ENCODE measurements at regions not wholly inside any gene's neighbourhood (a gene's known extent, or its start where the extent isn't known, plus 50 kb on each side); places are given as distances from the start of the nearest gene placed in this dataset.

DNA sequence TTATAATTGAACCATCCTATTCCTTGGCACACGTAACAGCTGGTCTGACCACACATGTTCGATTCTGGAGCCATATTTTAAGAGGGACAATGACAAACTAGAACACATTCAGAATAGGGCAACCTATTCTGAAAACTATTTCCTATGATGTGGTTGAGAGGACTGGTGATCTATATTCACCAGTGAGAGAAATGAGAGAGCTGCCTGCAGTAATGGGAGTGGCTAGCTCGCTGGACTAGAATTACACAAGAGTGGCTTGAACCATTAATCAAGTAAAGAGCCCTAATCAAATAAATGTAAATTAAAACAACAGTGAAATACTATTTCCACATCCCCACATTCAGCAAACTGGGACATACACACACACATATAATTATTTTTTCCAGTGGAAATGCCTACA, 55.3 kb upstream of the LY86 start:
- DNase-seq = no peak

DNA sequence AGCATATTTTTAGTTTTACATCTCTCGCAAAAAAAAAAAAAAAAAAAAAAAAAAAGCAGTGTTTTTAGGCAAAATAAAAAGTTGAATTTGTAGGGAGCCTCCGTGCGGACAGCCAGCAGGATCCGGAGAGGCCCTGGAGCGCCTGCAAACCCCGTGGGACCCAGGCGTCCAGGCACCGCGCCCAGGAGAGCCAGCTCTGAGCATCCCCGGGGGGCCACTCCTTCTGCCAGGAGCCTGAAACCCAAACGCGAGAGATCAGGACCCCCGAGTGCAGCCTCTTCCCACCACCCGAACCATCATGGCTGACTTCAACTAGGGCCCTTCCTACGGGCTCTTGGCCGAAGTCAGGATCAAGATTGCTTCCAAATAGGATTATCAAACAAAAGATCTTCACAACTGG, 54.1 kb upstream of the LY86 start:
- no peak for DNase-seq

GRCh38 chr6:6537488-6538260, 50.8 kb upstream of the LY86 start:
- no peak for DNase-seq

DNA sequence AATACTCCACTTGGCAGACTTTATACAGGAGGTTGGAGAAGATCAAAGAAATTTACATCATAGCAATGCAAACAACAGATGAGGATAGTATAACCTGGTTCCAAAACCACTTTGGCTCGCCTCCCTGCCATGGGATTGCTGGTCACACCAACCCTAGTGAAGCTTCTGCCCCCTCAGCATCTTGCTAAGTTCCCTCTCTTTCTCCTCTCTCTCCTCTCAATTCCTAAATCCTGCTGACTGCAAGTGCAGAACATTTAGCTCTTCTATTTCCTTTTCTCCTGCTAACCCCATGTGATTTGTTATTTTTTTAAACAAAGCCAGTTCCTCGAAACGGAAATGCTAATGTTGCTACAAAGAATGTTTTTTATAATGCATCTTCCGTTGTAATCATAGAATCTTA, 50.3 kb upstream of the LY86 start:
- no peak for DNase-seq
